ENCODE measurements at regions not wholly inside any gene's neighbourhood (a gene's known extent, or its start where the extent isn't known, plus 50 kb on each side); places are given as distances from the start of the nearest gene placed in this dataset.

DNA sequence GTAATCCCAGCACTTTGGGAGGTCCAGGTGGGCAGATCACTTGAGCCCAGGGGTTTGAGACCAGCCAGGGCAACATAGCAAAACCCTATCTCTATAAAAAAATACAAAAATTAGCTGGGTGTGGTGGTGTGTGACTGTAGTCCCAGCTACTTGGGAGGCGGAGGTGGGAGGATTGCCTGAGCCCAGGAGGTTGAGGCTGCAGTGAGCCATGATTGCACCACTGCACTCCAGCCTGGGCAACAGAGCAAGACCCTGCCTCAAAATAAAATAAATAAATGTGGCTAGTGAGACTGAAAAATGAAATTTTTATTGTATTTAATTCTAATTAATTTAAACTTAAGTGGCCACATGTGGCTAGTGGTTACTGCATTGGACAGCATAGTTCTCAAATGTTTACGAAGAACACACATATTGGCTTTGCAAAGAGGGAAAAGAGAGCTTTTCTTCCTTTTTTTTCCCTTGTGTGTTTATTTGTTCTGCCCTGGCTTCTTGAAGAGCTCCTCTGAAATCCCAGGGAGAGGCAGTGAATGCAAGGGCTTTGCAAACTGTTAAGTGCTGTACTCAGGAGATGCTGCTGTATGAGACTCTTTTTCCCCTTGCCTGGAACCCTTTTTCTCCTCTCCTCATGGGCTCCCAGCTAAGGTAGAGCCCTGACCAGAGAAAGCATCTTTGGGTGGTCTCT is 59.0 kb upstream of the RPL11 start:
- ATAC-seq (no peak), DNase-seq (no peak)
- no peak overlapping the region for H3K4me3 ChIP-seq (ENCODE audit: low read length)
- no peaks in the 10 kb centered on the region for H3K36me3 ChIP-seq (ENCODE audit: control insufficient read depth, insufficient read depth, low read length)
- no peaks in the 10 kb centered on the region for H3K9me3 ChIP-seq (ENCODE audit: control insufficient read depth, insufficient read depth, low read length)
- Mint-ChIP-seq H3K4me1 (peaks cover 7 to 12% of the 10 kb centered on the region in 2 donors), H3K27me3 (ENCODE audit: low read depth in 2 of 2) (peaks cover 4 to 8% of the 10 kb centered on the region in 2 donors), H3K27ac (no peak overlapping the region), H3K9me3 (no peaks in the 10 kb centered on the region), H3K36me3 (no peaks in the 10 kb centered on the region), H3K4me3 (no peak overlapping the region)
- H3K27ac ChIP-seq (ENCODE audit: low read length), result no peak overlapping the region
- 96% methylated on average over 2 of the region's 2 CpGs for WGBS (ENCODE audit: insufficient coverage)
- TF ChIP-seq, protein P1, sequence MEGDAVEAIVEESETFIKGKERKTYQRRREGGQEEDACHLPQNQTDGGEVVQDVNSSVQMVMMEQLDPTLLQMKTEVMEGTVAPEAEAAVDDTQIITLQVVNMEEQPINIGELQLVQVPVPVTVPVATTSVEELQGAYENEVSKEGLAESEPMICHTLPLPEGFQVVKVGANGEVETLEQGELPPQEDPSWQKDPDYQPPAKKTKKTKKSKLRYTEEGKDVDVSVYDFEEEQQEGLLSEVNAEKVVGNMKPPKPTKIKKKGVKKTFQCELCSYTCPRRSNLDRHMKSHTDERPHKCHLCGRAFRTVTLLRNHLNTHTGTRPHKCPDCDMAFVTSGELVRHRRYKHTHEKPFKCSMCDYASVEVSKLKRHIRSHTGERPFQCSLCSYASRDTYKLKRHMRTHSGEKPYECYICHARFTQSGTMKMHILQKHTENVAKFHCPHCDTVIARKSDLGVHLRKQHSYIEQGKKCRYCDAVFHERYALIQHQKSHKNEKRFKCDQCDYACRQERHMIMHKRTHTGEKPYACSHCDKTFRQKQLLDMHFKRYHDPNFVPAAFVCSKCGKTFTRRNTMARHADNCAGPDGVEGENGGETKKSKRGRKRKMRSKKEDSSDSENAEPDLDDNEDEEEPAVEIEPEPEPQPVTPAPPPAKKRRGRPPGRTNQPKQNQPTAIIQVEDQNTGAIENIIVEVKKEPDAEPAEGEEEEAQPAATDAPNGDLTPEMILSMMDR (IDR thresholded peaks at IDR 0.05), result no peak
- intact Hi-C loops (cut with micrococcal nuclease), result no loop called here
- no peaks in the 10 kb centered on the region for H3K27me3 ChIP-seq (ENCODE audit: control insufficient read depth, insufficient read depth, low read length)
- peaks cover 15% of the 10 kb centered on the region for H3K4me1 ChIP-seq (ENCODE audit: control insufficient read depth, insufficient read depth, low read length)

GRCh38 chr1:23629708-23630290 is 61.8 kb upstream of the RPL11 start:
- Mint-ChIP-seq H3K9me3 (peaks cover 0 to 3% of the 10 kb centered on the region in 2 donors), H3K36me3 (no peaks in the 10 kb centered on the region), H3K4me3 (no peak overlapping the region), H3K27me3 (ENCODE audit: low read depth in 2 of 2) (peaks cover 8 to 11% of the 10 kb centered on the region in 2 donors), H3K4me1 (peaks cover 2 to 6% of the 10 kb centered on the region in 2 donors), H3K27ac (no peak overlapping the region)
- DNase-seq (no peak), ATAC-seq (no peak)
- Histone ChIP-seq H3K4me1 (ENCODE audit: control insufficient read depth, insufficient read depth, low read length) (peaks cover 5% of the 10 kb centered on the region), H3K27me3 (ENCODE audit: control insufficient read depth, insufficient read depth, low read length) (no peaks in the 10 kb centered on the region), H3K9me3 (ENCODE audit: control insufficient read depth, insufficient read depth, low read length) (no peaks in the 10 kb centered on the region), H3K4me3 (ENCODE audit: low read length) (no peak overlapping the region), H3K27ac (ENCODE audit: low read length) (no peak overlapping the region), H3K36me3 (ENCODE audit: control insufficient read depth, insufficient read depth, low read length) (no peaks in the 10 kb centered on the region)
- WGBS (ENCODE audit: insufficient coverage), result 75% methylated on average over 3 of the region's 4 CpGs
- TF ChIP-seq, protein P1 (IDR thresholded peaks at IDR 0.05), result no peak
- intact Hi-C loops (cut with micrococcal nuclease), result no loop called here

GRCh38 chr1:23628951-23629387 is 62.6 kb upstream of the RPL11 start:
- peaks cover 4% of the 10 kb centered on the region for H3K4me1 ChIP-seq (ENCODE audit: control insufficient read depth, insufficient read depth, low read length)
- ATAC-seq (no peak), DNase-seq (peak in 1 of 2 donors; percentile 36)
- Mint-ChIP-seq H3K36me3 (no peaks in the 10 kb centered on the region), H3K27me3 (ENCODE audit: low read depth in 2 of 2) (peaks cover 15 to 17% of the 10 kb centered on the region in 2 donors), H3K27ac (no peak overlapping the region), H3K4me3 (no peak overlapping the region), H3K4me1 (no peaks in the 10 kb centered on the region), H3K9me3 (peaks cover 0 to 3% of the 10 kb centered on the region in 2 donors)
- intact Hi-C loops (cut with micrococcal nuclease), result no loop called here
- no peaks in the 10 kb centered on the region for H3K9me3 ChIP-seq (ENCODE audit: control insufficient read depth, insufficient read depth, low read length)
- H3K36me3 ChIP-seq (ENCODE audit: control insufficient read depth, insufficient read depth, low read length), result no peaks in the 10 kb centered on the region
- no peaks in the 10 kb centered on the region for H3K27me3 ChIP-seq (ENCODE audit: control insufficient read depth, insufficient read depth, low read length)
- WGBS (ENCODE audit: insufficient coverage), result 49% methylated on average over 8 of the region's 8 CpGs
- peak overlapping the region; percentile 58 for H3K27ac ChIP-seq (ENCODE audit: low read length)
- TF ChIP-seq, protein P1 (IDR thresholded peaks at IDR 0.05), result no peak
- H3K4me3 ChIP-seq (ENCODE audit: low read length), result no peak overlapping the region

All from natural killer cell (primary cell).